ENCODE measurements at regions not wholly inside any gene's neighbourhood (a gene's known extent, or its start where the extent isn't known, plus 50 kb on each side); places are given as distances from the start of the nearest gene placed in this dataset.

DNA sequence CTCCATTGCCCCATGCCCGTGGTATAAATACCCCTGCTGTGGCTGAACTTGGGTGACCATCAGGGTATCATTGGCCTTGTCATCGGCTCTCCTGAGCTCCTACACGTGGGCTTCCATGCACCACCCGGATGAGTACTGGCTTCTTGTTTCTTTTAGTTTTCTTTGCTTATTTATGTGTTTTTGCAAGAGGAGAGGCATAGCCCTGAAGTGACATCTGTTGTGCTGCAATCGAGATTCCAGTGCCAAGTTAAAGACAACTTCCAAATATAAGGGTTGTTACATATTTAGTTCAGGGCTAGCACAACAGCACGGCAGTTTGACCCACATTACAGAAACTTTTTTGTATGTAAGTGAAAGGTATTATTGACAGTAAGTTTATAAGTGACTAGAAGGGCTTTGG, 1087.1 kb downstream of the TBC1D22A start:
- DNase-seq: no peak

DNA sequence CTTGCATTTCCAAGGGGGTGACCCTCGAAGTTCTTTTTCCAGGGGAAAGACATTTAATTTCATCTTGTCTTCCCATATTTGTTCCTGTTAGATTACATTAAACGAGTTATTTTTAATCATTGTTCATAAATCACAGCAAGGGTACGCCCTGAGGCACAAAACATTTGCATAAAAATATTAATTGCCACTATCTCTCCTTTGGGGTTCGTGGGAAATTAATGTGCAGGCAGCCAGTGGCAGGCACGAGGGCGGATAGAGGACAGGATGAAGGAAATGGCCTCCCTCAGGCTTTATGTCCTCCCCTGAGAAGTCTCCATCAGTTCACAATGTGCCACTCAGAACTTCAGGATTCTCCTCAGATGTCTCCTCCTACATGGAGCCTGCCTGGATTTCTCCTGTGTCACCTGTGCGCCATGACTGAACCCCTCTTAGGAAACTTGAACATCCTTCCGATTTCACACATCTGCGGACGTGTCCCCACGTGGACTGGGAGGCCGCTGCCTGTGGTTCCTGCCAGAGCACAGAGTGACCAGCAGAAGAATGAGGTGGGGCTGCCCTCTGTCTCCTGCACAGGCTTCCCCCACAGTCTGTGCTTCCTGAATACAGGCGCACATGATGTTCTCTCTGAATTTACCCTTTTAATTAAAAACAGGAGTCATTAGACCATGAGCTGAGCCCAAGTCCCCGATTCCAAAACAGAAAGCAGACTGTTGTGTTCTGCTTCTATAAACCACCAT, 1085.9 kb downstream of the TBC1D22A start:
- DNase-seq: no peak

DNA sequence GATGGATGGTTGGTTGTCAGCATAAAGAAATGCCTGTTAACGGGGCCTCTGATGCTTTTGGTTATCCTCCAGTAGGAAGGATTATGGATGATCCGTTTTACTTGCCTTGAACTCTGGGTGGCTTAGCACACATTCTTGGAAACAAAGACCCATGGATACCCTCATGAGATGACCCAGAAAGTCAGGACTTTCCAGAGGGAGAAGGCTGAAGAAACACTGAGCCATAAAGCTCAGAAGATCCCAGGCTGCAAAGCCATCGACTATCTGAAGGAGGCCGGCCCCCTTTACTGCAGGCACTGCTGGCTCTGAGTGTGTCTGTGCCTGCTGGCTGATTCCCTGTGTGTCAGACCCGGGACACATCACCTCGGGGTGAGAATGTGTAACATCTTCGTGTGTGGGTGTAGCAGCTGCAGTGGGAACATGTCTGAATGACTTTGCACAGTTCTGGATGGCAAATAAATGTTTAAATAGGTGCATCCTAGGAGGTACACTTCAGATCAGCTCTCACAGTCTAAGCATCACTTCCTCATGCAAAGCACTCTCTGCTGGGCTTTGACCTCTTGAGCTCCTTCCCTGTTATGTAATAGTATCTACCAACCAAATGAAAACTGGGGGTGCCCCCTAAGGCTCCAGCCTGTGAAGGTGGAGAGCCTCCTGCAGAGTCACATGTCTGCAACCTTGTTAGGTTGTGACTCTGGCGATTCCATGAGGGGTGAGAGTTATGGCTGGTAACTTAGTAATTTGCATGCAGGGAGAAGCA, 1084.9 kb downstream of the TBC1D22A start:
- DNase-seq: no peak

DNA sequence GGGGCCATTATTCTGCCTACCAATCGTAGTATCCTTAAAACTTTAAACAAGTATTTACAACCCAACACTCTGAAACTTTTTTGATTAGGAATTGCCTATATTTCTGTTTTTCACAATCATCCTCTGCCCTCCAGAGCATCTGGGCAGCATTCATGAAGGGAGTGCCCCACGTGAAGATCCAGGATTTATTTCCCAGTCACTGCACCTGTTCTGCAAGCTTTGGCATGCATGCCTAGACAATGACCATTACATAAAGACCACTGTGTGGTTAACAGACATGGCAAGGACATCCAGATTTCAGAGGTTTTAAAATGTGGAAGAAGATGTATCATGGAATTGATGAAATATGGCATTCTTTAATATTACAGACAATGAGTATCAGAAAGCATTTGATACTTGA, 1083.8 kb downstream of the TBC1D22A start:
- DNase-seq: no peak

DNA sequence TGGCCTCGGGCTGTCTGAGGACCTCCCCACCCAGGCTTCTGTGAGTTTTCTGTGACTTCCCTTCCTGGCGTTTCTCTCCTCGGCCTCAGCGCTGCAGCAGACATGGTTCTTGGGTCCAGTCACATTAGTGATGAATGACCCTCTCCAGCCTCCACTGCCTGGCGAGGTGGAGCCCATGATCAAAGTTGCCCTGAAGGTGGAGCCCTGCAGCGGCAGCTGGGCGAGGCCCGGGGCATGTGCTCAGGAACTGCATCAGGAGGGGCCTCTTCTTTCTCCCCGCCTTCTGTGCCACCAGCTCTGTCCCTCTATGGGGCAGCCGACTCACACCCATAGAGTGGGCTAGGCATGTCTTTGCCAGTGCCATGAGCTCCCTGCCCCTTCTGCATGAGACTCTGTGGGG, 1079.7 kb downstream of the TBC1D22A start:
- DNase-seq: no peak

DNA sequence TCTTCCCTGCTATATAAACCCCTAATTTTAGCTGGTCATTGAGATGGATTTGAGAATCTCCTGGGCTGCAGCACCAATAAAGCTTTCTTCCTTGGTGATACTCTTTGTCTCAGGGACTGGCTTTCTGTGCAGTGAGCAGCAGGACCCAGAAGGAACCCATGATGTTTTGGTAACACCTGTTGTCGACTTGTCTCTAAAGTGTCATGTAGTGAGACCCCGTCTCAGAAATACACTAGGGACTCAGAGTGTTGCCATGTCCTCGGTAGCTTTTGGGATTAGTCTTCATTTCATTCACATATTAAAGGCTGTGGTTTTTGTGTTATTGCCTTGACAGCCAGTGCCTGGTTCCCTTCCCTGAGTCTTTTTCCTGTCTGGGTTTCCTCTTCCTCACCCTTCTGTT, 1078.7 kb downstream of the TBC1D22A start:
- DNase-seq: no peak

DNA sequence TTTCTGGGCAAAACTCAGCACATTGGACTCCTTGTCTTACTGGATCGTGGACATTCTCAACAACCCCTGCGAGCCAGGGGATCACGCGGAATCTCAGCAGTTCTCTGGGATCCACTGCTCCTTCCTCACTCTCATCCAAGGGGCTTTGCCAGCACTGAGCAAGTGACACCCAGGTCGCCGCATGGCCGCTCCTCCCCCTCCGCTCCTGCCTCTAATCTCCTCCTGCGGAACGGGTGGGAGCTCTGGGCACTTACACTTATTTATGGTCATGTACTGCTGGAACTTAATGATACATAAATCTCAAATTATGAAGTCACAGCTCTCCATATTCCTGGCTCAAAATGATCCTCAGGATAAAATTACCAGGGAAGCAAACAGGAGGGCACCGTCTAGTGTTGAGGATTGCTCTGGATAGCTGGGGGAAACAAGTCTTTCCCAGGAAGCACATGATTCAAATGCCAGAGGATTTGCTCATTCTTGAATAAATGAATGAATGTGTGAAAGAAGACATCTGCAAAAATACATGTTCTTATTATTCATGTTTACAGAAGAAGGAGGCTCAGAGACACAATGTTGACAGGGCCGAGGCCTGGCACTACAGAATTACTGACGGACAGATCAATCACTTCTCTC, 1077.3 kb downstream of the TBC1D22A start:
- no peak for DNase-seq

DNA sequence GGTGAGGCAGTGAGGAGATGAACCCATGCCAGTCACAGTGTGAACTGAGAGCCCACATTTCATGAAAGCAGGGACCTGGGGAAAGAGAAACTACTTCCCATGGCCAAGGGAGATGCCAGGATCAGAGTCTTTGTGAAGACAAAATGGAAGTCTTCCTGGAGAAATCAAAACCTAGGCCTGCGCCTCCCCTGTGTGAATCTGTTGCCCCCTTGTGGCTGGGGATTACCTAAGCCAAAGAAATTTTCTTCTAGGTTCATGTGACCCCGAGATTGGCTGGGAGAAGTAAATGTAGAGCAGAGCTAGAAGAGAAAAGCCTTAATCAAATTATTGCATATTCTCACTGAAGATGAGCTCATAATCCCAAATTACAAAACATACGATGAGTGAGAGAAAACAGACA, 1075.3 kb downstream of the TBC1D22A start:
- DNase-seq: peak; percentile 47

DNA sequence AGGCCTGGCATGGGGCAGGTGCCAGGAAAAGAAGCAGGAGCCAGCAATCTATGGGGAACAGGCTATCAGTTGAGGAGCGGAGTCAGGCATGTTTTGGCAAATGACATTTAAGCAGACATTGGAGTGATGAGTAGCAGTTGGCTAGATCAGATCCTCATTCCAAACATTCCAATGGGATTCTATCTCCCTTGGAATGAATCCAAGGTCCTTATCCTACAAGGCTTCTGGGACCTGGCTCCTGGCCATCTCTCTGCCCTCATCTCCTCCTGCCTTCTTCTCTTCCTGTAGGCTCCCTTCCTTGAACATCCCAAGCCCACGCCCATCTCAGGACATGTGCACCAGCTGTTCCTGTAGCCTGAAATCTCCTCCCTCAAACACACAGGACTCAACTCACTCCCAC, 1074.5 kb downstream of the TBC1D22A start:
- no peak for DNase-seq

DNA sequence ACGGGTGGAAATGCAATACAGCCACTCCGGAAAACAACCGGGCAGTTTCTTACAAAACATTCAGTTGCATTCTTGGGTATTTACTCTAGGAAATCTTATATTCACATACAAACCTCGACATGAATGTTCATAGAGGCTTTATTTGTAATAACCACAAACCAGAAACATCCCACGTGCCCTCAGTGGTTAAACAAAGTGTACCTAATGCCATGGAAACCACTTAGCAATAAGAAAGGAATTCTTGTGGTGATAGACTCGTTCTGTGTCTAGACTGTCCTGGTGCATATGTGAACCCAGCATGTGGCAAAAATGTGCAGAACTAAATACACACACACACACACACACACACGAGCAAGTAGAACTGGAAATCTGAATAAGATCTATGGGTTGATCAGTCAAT, 1073.3 kb downstream of the TBC1D22A start:
- no peak for DNase-seq

DNA sequence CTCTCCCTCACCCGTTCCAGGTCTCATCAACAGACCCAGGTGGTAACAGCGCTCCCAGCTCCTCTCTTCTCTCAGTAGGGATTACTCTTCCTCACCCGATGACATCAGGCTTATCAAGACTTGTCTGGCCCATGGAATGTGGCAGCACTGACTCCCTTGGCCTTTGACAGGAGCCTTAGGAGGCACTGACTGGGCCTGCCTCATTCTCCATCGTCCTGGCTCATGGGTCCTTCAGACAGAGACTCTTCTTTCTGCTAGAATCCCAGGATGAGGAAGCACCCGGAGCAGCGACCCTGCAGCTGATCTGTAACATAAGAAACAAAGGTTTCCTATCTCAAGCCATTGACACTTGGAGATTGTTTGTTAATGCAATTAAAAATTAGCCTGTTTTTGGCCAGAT, 1063.6 kb downstream of the TBC1D22A start:
- no peak for DNase-seq

DNA sequence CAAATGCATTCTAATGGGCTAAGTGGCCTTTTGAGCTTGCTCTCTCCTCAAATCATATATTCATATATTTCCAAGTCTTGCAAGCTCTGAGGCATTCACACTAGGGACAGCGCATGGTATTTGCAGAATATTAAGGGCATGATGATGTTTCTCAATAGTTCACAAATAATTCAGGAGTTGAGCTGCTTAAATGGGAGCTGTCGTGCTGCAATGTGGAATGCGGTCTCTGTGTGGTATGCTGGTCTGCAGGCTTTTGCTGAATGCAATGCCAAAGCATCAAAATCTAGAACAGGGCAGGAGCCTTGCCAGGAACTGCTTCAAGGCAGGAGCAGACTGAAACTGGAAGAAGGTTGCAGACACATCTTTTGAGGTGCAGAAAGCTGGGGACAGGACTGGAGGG, 1060.0 kb downstream of the TBC1D22A start:
- DNase-seq: no peak

DNA sequence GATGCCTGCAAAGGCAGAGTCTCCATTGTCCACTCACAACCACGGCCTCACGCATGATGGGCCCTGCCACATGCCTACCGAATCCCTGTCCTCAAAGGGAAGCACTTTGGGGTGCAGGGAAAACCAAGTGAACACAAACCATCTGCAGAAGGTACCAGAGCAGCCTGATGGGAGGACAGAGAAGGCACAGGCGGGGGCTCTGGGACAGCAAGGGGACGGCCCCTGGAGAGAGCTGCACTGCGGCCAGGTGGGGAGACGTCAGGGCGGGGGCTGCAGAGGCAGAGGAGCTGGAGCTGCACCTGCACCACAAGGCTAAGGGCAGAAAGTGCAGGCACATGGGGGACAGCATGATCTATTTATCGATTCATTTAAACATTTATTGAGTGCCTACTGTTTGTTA, 1056.0 kb downstream of the TBC1D22A start:
- DNase-seq: no peak

DNA sequence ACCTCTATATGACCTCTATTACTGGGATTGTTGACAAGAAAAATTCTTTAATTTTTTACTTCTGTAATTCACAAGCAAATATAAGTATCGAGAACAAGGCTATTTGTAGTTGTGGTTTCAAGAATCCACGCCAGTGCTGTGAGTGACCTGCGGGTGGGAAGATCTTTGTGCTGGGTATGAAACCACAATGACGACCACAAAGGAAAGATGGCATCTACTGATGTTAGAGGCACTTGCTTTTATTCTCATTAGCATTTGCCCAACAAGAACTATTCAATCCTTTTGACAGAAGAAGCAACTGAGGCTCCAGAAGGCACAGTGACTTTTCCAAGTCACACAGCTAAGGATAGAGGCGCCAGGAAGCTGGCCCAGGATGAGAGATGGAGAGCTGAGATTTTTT, 1054.9 kb downstream of the TBC1D22A start:
- DNase-seq: no peak

DNA sequence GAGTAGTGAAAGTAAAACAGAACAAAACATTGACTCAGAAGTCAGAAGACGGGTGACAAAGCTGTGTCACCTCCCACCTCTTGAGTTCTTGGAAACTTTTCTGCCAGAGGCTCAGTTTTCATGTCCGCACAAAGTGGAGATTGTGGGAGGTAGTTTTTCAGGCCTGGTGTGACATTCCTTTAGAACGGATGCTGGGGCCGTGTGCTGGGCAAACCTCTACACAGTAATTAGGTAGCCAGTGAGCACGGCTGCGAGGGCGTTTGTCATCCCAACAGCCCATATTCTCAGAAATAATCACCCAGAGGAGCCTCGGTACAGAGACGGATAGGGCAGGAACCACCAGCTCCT, 1054.4 kb downstream of the TBC1D22A start:
- no peak for DNase-seq

DNA sequence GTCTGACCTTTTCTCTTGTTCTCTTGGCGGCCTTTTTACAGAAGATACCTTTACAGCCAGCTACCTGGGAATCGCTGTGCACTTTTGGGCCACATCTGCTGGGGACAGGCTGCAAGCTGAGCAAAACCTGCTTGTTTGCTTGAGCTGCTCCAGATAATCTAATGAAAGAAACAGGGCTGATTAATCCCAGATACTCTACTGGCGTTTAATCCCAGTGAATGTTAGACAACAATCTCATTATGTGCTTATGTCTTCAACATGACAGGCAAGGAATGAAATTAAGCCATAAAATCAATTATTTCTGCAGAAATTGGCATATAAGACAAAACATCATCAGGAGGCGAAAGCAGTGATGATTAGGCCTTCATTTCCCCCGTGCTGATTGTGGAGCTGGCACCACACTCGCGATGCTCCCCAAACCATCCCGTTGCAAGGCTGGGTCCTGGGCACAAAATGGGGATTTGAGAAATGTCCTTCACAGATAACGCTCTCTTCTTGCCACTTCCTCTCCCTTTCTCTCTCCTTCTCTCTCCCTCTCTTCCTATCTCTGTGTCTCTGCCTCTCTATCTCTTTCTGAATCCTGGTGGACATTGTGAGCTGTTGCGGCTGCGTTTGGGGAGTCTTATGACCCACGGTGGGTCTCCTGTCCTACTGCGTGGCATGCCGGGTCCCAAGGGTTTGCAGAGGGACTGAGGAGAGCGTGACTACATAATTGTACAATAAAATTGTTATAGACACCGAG, 1053.8 kb downstream of the TBC1D22A start:
- no peak for DNase-seq

DNA sequence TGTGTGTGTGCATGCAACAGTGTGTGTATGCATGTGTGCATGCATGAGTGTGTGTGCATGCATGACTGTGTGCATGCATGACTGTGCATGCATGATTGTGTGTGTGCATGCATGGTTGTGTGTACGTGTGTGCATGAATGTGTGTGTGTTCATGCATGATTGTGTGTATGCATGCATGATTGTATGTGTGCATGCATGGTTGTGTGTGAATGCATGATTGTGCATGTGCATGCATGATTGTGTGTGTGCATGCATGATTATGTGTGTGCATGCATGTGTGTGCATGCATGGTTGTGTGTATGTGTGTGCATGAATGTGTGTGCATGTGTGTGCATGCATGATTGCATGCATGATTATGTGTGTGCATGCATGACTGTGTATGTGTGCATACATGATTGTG, 1052.0 kb downstream of the TBC1D22A start:
- no peak for DNase-seq

DNA sequence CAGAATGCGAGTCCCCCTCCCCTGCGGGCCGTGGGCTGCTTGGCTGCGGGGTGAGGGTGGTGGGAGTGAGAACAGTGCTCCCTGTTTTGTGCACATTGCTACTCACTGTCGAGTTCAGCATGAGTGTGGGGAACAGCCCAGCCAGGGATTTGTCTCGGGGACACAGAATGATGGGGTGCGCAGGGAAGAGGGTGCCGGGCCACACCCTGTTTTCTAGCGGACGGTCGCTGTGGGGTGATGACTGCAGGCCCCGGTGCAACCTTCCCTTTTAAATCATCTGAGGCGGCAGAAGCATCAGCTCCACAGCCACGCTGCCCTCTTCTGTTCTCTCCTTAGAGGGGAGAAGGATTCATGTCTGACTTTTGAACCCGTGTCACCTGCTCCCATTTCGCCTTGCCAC, 1051.2 kb downstream of the TBC1D22A start:
- no peak for DNase-seq

DNA sequence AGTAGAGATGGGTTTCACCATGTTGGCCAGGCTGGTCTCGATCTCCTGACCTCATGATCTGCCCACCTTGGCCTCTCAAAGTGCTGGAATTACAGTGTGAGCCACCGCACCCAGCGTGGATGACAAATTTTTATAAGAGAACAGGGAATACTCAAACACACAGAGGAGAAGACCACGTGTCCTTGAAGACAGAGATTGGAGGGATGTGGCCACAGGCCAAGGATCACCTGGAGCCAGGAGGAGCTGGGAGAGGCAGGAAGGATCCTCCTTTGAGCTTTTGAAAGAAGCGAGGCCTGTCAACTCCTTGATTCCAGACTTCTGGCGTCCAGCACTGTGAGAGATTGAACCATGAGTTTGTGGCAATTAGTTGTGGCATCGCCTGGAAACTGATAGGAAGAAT, 1049.5 kb downstream of the TBC1D22A start:
- DNase-seq: no peak

DNA sequence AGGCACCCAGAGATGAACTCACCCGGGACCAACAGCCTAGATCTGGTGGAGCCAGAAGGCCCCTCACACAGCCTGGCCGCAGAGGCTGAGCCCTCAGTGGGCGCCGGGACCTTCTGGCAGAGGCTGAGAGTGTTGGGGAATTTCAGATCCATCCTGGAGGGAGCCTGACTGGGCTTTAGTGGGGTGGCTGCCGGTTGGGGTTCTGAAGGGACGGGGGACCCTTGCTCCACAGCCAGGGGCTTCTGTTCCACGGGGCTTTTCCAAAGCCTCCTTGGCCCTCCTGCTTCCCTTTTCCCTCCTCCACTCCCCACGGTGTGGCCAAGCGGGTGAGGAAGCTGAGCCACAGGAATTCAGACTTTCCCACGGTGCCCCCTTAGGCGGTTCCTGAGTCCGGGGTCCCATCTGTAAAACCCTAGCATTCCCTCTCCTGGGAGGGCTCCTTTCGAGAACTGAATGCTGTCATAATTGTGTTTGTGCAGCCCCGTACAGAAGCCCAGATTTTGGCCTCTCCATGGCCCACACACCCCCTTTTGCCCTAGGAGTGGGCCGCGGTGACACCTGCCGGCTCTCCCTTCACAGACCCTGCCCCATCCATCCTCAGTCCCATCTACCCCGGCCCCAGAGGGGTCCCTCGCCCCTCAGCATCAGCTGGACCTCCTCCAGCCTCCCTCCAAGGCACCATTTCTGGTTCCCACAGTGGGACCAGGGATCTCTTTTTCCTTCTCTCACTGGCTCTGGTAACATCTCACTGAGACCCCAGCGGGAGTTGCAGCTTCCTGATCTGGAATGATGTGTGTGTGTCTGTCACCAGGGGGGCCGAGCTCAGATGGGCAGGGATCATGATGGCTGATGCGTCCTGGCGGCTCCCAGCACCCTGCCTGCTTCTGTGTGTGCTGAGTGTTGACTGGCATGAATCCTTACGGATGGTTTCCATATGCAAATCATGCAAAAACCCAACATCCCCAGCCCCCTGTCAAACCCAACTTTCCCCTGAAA, 1048.4 kb downstream of the TBC1D22A start:
- DNase-seq: no peak

DNA sequence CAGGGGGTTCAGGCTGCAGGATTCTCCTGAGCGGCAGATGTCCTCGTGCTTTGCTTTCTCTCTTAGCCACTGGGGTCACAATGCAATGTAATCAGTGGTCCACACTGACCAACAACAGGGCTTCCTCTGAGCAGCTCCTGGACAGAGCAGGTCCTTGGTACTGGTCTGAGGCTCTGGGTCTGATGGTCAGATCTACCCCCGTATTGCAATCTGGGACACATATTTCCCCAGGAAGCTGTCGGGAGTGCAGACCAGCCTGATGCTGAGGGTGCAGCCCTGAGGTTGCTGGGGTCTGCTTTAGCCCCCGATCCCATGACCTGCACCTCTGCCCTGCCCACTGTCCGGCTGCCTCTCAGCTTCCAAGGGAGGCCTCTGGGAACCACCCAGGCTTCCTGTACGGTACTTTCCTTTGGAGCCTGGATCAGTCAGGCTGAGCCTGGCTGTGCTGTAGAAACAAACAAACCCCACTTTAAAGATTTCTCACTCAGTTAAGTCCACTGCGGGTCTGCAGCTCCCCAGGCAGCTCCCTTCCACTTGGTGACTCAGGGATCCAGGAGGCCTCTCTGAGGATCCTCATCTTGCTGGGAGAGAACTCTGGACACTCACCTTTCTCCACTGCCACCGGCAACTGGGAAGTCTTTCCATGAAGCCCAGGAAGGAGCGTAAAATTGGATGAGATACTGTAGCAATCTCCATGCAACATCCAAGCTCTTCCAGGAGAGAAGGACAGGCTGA, 1046.6 kb downstream of the TBC1D22A start:
- DNase-seq: no peak

DNA sequence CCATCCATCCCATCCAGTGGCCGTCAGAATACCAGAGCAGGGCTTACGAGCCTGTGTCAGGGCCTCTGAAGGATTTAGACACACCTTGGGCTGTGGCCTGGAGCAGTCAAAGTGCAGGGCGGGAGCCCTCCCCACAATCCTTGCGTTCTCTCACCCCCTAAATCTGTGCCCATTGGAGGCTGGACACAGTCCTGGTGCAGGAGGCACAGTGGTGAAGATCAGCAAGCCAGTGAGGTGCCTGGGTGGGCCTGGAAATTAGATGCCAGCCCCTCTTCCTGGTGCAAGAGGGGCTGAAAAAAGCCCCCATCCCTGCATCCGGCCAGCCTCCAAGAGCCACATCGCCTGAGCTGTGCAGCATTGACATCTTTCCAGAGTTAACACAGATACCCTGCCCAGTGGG, 1045.8 kb downstream of the TBC1D22A start:
- no peak for DNase-seq
